ENCODE measurements at regions not wholly inside any gene's neighbourhood (a gene's known extent, or its start where the extent isn't known, plus 50 kb on each side); places are given as distances from the start of the nearest gene placed in this dataset.

DNA sequence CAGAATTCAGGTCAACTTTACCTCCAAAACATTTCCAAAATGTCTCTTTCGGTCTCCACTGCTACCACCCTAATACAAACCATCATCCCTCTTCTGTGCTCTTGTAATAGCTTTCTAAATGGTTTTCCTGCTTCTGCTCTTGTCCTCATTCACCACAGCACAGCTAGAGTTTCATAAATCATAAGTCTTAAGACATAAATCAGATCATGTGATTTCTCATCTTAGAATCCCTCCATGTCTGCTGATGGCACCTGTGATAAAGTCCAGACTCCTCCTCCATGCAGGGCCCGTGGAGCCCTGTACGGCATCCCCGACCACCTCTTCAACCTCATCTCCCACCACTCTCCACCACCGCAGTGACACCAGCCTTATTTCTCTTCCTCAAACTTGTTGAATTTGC lies 212.3 kb upstream of the MKLN1 start:
- Mint-ChIP-seq H3K27ac (no peak overlapping the region), H3K4me1 (peaks cover 19% of the 10 kb centered on the region), H3K9me3 (peaks cover 18% of the 10 kb centered on the region), H3K4me3 (no peak overlapping the region), H3K27me3 (ENCODE audit: low read depth) (no peaks in the 10 kb centered on the region; the same call in 1 of the 2 replicates), H3K36me3 (peaks cover 21% of the 10 kb centered on the region)
- ATAC-seq = no peak
- POLR2A ChIA-PET = no interaction called here
- DNase-seq (ENCODE audit: low spot score) = no peak
- CTCF ChIA-PET = no interaction called here
- TF ChIP-seq SMAD4 (CRISPR knock-in tag; IDR thresholded peaks at IDR 0.05) (no peak), FOXP1 (CRISPR knock-in tag; IDR thresholded peaks at IDR 0.05; ENCODE audit: borderline replicate concordance) (no peak), RORB (CRISPR knock-in tag; IDR thresholded peaks at IDR 0.05) (no peak), GTF2I (CRISPR knock-in tag; conservative IDR thresholded peaks at IDR 0.05) (no peak), CREM (CRISPR knock-in tag; IDR thresholded peaks at IDR 0.05) (no peak), JUN (CRISPR knock-in tag; IDR thresholded peaks at IDR 0.05) (no peak), NR2C2 (CRISPR knock-in tag; IDR thresholded peaks at IDR 0.05) (no peak)
- TF ChIP-seq, protein P1, sequence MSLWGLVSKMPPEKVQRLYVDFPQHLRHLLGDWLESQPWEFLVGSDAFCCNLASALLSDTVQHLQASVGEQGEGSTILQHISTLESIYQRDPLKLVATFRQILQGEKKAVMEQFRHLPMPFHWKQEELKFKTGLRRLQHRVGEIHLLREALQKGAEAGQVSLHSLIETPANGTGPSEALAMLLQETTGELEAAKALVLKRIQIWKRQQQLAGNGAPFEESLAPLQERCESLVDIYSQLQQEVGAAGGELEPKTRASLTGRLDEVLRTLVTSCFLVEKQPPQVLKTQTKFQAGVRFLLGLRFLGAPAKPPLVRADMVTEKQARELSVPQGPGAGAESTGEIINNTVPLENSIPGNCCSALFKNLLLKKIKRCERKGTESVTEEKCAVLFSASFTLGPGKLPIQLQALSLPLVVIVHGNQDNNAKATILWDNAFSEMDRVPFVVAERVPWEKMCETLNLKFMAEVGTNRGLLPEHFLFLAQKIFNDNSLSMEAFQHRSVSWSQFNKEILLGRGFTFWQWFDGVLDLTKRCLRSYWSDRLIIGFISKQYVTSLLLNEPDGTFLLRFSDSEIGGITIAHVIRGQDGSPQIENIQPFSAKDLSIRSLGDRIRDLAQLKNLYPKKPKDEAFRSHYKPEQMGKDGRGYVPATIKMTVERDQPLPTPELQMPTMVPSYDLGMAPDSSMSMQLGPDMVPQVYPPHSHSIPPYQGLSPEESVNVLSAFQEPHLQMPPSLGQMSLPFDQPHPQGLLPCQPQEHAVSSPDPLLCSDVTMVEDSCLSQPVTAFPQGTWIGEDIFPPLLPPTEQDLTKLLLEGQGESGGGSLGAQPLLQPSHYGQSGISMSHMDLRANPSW (CRISPR knock-in tag; conservative IDR thresholded peaks at IDR 0.05; ENCODE audit: low read depth) = no peak
- TF ChIP-seq, protein P2, sequence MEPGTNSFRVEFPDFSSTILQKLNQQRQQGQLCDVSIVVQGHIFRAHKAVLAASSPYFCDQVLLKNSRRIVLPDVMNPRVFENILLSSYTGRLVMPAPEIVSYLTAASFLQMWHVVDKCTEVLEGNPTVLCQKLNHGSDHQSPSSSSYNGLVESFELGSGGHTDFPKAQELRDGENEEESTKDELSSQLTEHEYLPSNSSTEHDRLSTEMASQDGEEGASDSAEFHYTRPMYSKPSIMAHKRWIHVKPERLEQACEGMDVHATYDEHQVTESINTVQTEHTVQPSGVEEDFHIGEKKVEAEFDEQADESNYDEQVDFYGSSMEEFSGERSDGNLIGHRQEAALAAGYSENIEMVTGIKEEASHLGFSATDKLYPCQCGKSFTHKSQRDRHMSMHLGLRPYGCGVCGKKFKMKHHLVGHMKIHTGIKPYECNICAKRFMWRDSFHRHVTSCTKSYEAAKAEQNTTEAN (CRISPR knock-in tag; IDR thresholded peaks at IDR 0.05) = no peak
- TF ChIP-seq, protein P3, sequence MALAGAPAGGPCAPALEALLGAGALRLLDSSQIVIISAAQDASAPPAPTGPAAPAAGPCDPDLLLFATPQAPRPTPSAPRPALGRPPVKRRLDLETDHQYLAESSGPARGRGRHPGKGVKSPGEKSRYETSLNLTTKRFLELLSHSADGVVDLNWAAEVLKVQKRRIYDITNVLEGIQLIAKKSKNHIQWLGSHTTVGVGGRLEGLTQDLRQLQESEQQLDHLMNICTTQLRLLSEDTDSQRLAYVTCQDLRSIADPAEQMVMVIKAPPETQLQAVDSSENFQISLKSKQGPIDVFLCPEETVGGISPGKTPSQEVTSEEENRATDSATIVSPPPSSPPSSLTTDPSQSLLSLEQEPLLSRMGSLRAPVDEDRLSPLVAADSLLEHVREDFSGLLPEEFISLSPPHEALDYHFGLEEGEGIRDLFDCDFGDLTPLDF (CRISPR knock-in tag; IDR thresholded peaks at IDR 0.05) = no peak
- TF ChIP-seq, protein P4, sequence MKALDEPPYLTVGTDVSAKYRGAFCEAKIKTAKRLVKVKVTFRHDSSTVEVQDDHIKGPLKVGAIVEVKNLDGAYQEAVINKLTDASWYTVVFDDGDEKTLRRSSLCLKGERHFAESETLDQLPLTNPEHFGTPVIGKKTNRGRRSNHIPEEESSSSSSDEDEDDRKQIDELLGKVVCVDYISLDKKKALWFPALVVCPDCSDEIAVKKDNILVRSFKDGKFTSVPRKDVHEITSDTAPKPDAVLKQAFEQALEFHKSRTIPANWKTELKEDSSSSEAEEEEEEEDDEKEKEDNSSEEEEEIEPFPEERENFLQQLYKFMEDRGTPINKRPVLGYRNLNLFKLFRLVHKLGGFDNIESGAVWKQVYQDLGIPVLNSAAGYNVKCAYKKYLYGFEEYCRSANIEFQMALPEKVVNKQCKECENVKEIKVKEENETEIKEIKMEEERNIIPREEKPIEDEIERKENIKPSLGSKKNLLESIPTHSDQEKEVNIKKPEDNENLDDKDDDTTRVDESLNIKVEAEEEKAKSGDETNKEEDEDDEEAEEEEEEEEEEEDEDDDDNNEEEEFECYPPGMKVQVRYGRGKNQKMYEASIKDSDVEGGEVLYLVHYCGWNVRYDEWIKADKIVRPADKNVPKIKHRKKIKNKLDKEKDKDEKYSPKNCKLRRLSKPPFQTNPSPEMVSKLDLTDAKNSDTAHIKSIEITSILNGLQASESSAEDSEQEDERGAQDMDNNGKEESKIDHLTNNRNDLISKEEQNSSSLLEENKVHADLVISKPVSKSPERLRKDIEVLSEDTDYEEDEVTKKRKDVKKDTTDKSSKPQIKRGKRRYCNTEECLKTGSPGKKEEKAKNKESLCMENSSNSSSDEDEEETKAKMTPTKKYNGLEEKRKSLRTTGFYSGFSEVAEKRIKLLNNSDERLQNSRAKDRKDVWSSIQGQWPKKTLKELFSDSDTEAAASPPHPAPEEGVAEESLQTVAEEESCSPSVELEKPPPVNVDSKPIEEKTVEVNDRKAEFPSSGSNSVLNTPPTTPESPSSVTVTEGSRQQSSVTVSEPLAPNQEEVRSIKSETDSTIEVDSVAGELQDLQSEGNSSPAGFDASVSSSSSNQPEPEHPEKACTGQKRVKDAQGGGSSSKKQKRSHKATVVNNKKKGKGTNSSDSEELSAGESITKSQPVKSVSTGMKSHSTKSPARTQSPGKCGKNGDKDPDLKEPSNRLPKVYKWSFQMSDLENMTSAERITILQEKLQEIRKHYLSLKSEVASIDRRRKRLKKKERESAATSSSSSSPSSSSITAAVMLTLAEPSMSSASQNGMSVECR (CRISPR knock-in tag; IDR thresholded peaks at IDR 0.05; ENCODE audit: borderline replicate concordance) = no peak

DNA sequence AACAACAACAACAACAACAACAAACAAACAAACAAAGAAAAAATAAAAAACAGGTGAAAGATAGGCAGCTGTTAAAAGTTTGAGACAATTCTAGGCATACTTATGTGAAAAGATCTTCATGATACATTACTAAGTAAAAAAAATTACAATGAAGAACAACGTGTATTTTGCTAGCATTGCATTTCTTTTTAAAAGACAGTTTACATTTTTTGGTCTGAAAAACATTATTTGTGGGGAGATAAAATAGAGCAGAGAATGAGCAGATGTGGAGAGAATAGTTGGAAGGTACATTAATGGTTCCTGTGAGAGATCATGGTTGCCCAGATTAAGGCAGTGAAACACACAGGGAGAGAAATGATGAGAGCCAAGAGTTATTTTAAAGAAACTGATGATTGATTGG lies 210.2 kb upstream of the MKLN1 start:
- CTCF ChIA-PET = no interaction called here
- no peaks in the 10 kb centered on the region; the same call in 1 of the 2 replicates for H3K27me3 Mint-ChIP-seq (ENCODE audit: low read depth)

More for the DNA sequence above, 210.2 kb upstream of the MKLN1 start:
- no peak for DNase-seq (ENCODE audit: low spot score)
- ATAC-seq = no peak
- H3K27ac Mint-ChIP-seq = no peak overlapping the region
- H3K4me3 Mint-ChIP-seq = no peak overlapping the region
- POLR2A ChIA-PET = no interaction called here
- peaks cover under 1% of the 10 kb centered on the region; the same call in 1 of the 2 replicates for H3K4me1 Mint-ChIP-seq
- peaks cover 30% of the 10 kb centered on the region for H3K36me3 Mint-ChIP-seq
- H3K9me3 Mint-ChIP-seq = peaks cover 30% of the 10 kb centered on the region
- TF ChIP-seq CREM (CRISPR knock-in tag; IDR thresholded peaks at IDR 0.05) (no peak), TP53 (CRISPR knock-in tag; IDR thresholded peaks at IDR 0.05) (no peak), NR2C2 (CRISPR knock-in tag; IDR thresholded peaks at IDR 0.05) (no peak), IRF2 (CRISPR knock-in tag; IDR thresholded peaks at IDR 0.05; ENCODE audit: borderline replicate concordance, low read depth) (no peak)
- TF ChIP-seq, protein P5, sequence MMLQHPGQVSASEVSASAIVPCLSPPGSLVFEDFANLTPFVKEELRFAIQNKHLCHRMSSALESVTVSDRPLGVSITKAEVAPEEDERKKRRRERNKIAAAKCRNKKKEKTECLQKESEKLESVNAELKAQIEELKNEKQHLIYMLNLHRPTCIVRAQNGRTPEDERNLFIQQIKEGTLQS (CRISPR knock-in tag; conservative IDR thresholded peaks at IDR 0.05) = no peak
- TF ChIP-seq, protein P6, sequence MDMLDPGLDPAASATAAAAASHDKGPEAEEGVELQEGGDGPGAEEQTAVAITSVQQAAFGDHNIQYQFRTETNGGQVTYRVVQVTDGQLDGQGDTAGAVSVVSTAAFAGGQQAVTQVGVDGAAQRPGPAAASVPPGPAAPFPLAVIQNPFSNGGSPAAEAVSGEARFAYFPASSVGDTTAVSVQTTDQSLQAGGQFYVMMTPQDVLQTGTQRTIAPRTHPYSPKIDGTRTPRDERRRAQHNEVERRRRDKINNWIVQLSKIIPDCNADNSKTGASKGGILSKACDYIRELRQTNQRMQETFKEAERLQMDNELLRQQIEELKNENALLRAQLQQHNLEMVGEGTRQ (CRISPR knock-in tag; IDR thresholded peaks at IDR 0.05) = no peak
- TF ChIP-seq, protein P4 (CRISPR knock-in tag; IDR thresholded peaks at IDR 0.05; ENCODE audit: borderline replicate concordance) = no peak

Data from WTC11 (cell line).